OCI-LY3 (cell line): ENCODE measurements at regions not wholly inside any gene's neighbourhood (a gene's known extent, or its start where the extent isn't known, plus 50 kb on each side); places are given as distances from the start of the nearest gene placed in this dataset.

Source experiments
- H2AFZ ChIP-seq: fragments of 200-600, 300-600 bp; shearing (Covaris generic); 2 replicates; pipeline ENCODE4 v1.6.0; 2014; ENCODE audit warnings: antibody characterized with exemption, low read depth, low read length
- H3K27ac ChIP-seq: fragments of 200-600, 300-600 bp; sonication (generic); 2 replicates; pipeline ENCODE4 v1.5.1; 2014; ENCODE audit warnings: mild to moderate bottlenecking, low read length, moderate library complexity, mixed read lengths
- H3K27me3 ChIP-seq: fragments of 200-600, 300-600 bp; sonication (generic); 2 replicates; pipeline ENCODE4 v1.6.1; 2014; ENCODE audit warnings: low read depth, low read length, mixed read lengths
- H3K36me3 ChIP-seq: fragments of 200-600, 300-600 bp; sonication (generic); replicated peaks from 2 replicates; pipeline ENCODE3; 2014; ENCODE audit warnings: low read depth, low read length, mixed read lengths
- H3K4me1 ChIP-seq: fragments of 300-600, 200-600 bp; sonication (generic); 2 replicates; pipeline ENCODE4 v1.6.1; 2014; ENCODE audit warnings: low read length, mixed read lengths
- H3K4me2 ChIP-seq: fragments of 200-600, 300-600 bp; sonication (generic); 2 replicates; pipeline ENCODE4 v1.6.1; 2014; ENCODE audit warnings: low read length, mixed read lengths
- H3K4me3 ChIP-seq: fragments of 300-600, 200-600 bp; sonication (generic); 2 replicates; pipeline ENCODE4 v1.5.1; 2014; ENCODE audit warnings: antibody characterized with exemption, mild to moderate bottlenecking, low read length, moderate library complexity
- H3K79me2 ChIP-seq: fragments of 300-600, 200-600 bp; shearing (Covaris generic); 2 replicates; pipeline ENCODE4 v1.6.1; 2014; ENCODE audit warnings: mild to moderate bottlenecking, low read length, mixed read lengths
- H3K9ac ChIP-seq: fragments of 300-600, 200-600 bp; shearing (Covaris generic); 2 replicates; pipeline ENCODE4 v1.6.0; 2014; ENCODE audit warnings: mild to moderate bottlenecking, low read length, moderate library complexity
- H3K9me3 ChIP-seq: fragments of 200-600, 300-600 bp; shearing (Covaris generic); 2 replicates; pipeline ENCODE4 v1.6.1; 2014; ENCODE audit warnings: low read length, mixed read lengths; ENCODE audit not compliant: insufficient read depth
- H4K20me1 ChIP-seq: fragments of 200-600, 300-600 bp; sonication (generic); 2 replicates; pipeline ENCODE4 v1.6.1; 2016; ENCODE audit warnings: low read length, mixed read lengths; ENCODE audit not compliant: insufficient read depth
- EZH2phosphoT487 ChIP-seq: fragments of 200-600 bp; shearing (Covaris generic); IDR thresholded peaks from 2 replicates; pipeline ENCODE4 v1.6.1; 2018; ENCODE audit warnings: antibody characterized with exemption, mixed run types, low read depth
- TF ChIP-seq, protein P1 (sequence below): fragments of 200-600, 300-600 bp; sonication (generic); IDR thresholded peaks from 2 replicates; pipeline ENCODE4 v1.5.1; 2014; ENCODE audit warnings: antibody characterized with exemption, low read length, low read depth

DNA sequence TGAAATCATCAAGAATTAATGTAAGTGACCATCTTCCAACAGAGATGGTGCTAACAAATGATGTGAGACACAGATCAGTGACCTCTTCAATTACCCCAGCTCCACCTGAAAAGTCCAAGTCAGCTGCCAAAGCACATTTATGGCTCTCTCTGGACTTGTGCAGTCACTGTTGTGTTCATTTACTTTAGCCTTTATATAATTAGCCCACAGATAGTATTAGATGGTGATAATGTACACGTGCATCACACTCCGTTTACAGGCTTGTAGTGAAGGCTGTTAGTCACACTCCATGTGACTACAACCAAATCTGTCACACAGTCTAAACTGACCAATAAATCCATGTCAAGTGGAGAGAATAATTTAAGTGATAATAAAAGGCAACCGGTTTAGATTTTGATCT lies 331.5 kb upstream of the IL12A start:
- Histone ChIP-seq H2AFZ (no peak overlapping the region), H3K4me1 (no peaks in the 10 kb centered on the region), H3K27ac (no peak overlapping the region), H4K20me1 (no peaks in the 10 kb centered on the region), H3K4me3 (no peak overlapping the region), H3K79me2 (no peaks in the 10 kb centered on the region), H3K9ac (no peak overlapping the region), H3K4me2 (no peak overlapping the region), H3K36me3 (no peaks in the 10 kb centered on the region), H3K27me3 (peaks cover 9% of the 10 kb centered on the region; the same call in 1 of the 2 replicates), H3K9me3 (peaks cover 1% of the 10 kb centered on the region; the same call in 1 of the 2 replicates)
- TF ChIP-seq, protein P1, sequence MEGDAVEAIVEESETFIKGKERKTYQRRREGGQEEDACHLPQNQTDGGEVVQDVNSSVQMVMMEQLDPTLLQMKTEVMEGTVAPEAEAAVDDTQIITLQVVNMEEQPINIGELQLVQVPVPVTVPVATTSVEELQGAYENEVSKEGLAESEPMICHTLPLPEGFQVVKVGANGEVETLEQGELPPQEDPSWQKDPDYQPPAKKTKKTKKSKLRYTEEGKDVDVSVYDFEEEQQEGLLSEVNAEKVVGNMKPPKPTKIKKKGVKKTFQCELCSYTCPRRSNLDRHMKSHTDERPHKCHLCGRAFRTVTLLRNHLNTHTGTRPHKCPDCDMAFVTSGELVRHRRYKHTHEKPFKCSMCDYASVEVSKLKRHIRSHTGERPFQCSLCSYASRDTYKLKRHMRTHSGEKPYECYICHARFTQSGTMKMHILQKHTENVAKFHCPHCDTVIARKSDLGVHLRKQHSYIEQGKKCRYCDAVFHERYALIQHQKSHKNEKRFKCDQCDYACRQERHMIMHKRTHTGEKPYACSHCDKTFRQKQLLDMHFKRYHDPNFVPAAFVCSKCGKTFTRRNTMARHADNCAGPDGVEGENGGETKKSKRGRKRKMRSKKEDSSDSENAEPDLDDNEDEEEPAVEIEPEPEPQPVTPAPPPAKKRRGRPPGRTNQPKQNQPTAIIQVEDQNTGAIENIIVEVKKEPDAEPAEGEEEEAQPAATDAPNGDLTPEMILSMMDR: no peak
- no peak for TF ChIP-seq EZH2phosphoT487

DNA sequence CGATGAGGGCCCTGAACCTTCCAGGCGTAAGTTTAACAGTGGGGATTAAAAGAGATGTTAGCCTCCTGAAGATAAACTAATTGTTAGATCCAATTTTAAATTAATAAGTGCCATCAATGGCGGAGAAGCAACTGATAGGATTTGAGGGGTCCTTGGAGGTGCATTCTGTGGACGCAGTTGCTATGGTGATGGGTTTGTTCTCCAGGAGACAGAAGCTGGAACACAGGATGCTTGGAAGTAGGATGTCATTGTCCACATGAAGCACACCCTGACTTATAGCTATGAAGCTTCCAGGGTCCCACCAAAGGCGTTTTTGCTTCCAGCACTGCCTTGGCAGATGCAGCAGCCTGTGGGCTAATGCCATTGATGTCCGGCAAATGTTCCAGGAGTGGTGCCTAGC lies 331.0 kb upstream of the IL12A start:
- no peaks in the 10 kb centered on the region for H3K36me3 ChIP-seq
- no peak overlapping the region for H2AFZ ChIP-seq
- TF ChIP-seq, protein P1: no peak
- no peak for TF ChIP-seq EZH2phosphoT487
- peaks cover 9% of the 10 kb centered on the region; the same call in 1 of the 2 replicates for H3K27me3 ChIP-seq
- no peak overlapping the region for H3K4me2 ChIP-seq
- H3K4me3 ChIP-seq: no peak overlapping the region
- H3K4me1 ChIP-seq: no peaks in the 10 kb centered on the region
- no peak overlapping the region for H3K27ac ChIP-seq
- peaks cover 5% of the 10 kb centered on the region; the same call in 1 of the 2 replicates for H3K9me3 ChIP-seq
- H3K79me2 ChIP-seq: no peaks in the 10 kb centered on the region
- no peaks in the 10 kb centered on the region for H4K20me1 ChIP-seq
- no peak overlapping the region for H3K9ac ChIP-seq

DNA sequence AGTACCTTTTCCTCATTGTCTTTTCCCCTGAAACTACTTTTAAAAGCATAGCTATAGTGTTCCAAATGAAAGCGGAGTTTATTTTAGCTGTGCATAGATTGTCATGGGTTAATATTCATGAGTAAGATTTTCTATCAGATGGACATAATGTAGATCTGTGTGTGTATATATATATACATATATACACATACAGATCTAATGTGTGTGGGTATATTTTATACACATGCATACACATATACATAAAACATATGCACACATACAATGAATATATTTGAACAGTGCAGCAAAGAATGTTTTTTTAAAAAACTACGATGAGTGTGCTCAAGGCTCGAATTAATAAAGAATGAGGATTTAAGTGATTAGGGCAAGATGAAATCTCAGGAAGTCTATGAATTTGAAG lies 328.3 kb upstream of the IL12A start:
- TF ChIP-seq, protein P1: no peak
- TF ChIP-seq EZH2phosphoT487: no peak
- Histone ChIP-seq H3K4me2 (no peak overlapping the region), H3K4me3 (no peak overlapping the region), H3K79me2 (no peaks in the 10 kb centered on the region), H3K27me3 (peaks cover 7% of the 10 kb centered on the region; the same call in 1 of the 2 replicates), H3K36me3 (no peaks in the 10 kb centered on the region), H3K4me1 (no peaks in the 10 kb centered on the region), H3K9me3 (peaks cover 5% of the 10 kb centered on the region; the same call in 1 of the 2 replicates), H3K9ac (no peak overlapping the region), H2AFZ (no peak overlapping the region), H3K27ac (no peak overlapping the region), H4K20me1 (no peaks in the 10 kb centered on the region)

DNA sequence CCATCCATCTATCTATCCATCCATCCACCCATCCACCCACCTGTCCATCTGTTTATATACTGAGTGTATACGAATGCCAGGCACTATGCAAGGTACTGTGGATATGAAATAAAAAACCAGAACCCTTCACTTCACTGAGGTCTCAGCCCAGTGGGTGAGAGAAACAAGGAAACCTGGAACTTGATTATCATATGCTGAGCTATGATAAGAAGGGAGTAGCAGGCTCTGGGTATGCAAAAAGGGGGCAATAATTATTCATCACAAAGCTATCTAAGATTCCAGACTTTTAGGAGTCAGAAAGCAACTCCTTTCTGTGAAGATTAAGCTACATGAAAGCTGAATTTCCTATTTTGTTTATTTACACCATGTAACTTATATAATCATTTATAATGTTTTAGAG lies 327.7 kb upstream of the IL12A start:
- Histone ChIP-seq H3K9me3 (peaks cover 5% of the 10 kb centered on the region; the same call in 1 of the 2 replicates), H3K9ac (no peak overlapping the region), H3K36me3 (no peaks in the 10 kb centered on the region), H3K4me2 (no peak overlapping the region), H3K4me3 (no peak overlapping the region), H3K27ac (no peak overlapping the region), H3K27me3 (peaks cover 7% of the 10 kb centered on the region; the same call in 1 of the 2 replicates), H3K4me1 (no peaks in the 10 kb centered on the region), H4K20me1 (no peaks in the 10 kb centered on the region), H2AFZ (no peak overlapping the region), H3K79me2 (no peaks in the 10 kb centered on the region)
- TF ChIP-seq, protein P1: no peak
- TF ChIP-seq EZH2phosphoT487: no peak
